SK-N-SH treated with all-trans-retinoic acid at 6 μM for 48 hours (cell line): ENCODE measurements at regions not wholly inside any gene's neighbourhood (a gene's known extent, or its start where the extent isn't known, plus 50 kb on each side); places are given as distances from the start of the nearest gene placed in this dataset.

ENCODE experiments used
- ATAC-seq: fragments of 200-7000 bp; cut with Tn5 transposase; 3 replicates; pipeline ENCODE4 v1.9.1; 2020; ENCODE audit warnings: mild to moderate bottlenecking, moderate library complexity
- ARNTL ChIP-seq: fragments of 450-650 bp; formaldehyde crosslinking; IDR thresholded peaks from 2 replicates; pipeline ENCODE4 v1.5.0; 2020; ENCODE audit warnings: low read depth, mild to moderate bottlenecking, moderate library complexity, borderline replicate concordance
- CSDC2 ChIP-seq: fragments of 250-450 bp; sonication (Bioruptor Pico); IDR thresholded peaks from 2 replicates; pipeline ENCODE4 v1.5.0; 2020; ENCODE audit warnings: mild to moderate bottlenecking, moderate library complexity
- CSRNP3 ChIP-seq: fragments of 250-450 bp; sonication (Bioruptor Pico); IDR thresholded peaks from 2 replicates; pipeline ENCODE4 v1.5.1; 2021; ENCODE audit warnings: mild to moderate bottlenecking, moderate library complexity
- ESRRG ChIP-seq: fragments of 250-450 bp; sonication (Bioruptor Pico); IDR thresholded peaks from 2 replicates; pipeline ENCODE4 v1.6.1; 2021; ENCODE audit warnings: mild to moderate bottlenecking
- GLIS3 ChIP-seq: fragments of 250-450 bp; sonication (Bioruptor Pico); IDR thresholded peaks from 2 replicates; pipeline ENCODE4 v1.5.0; 2020; ENCODE audit warnings: mild to moderate bottlenecking, moderate library complexity
- ISL1 ChIP-seq: fragments of 250-450 bp; sonication (Bioruptor Pico); IDR thresholded peaks from 2 replicates; pipeline ENCODE4 v2.1.2; 2022; ENCODE audit warnings: mild to moderate bottlenecking, moderate library complexity
- OSR1 ChIP-seq: fragments of 250-450 bp; sonication (Bioruptor Pico); IDR thresholded peaks from 2 replicates; pipeline ENCODE4 v1.8.0; 2022; ENCODE audit warnings: moderate library complexity, mild to moderate bottlenecking, inconsistent platforms
- PATZ1 ChIP-seq: fragments of 250-450 bp; sonication (Bioruptor Pico); IDR thresholded peaks from 2 replicates; pipeline ENCODE4 v1.8.0; 2020; ENCODE audit warnings: mild to moderate bottlenecking, moderate library complexity, borderline replicate concordance
- POU6F1 ChIP-seq: fragments of 250-450 bp; sonication (Bioruptor Pico); IDR thresholded peaks from 2 replicates; pipeline ENCODE4 v1.8.0; 2021; ENCODE audit warnings: low read depth, mild to moderate bottlenecking, moderate library complexity, borderline replicate concordance
- PPARA ChIP-seq: fragments of 250-450 bp; sonication (Bioruptor Pico); IDR thresholded peaks from 2 replicates; pipeline ENCODE4 v1.5.0; 2020; ENCODE audit warnings: mild to moderate bottlenecking, borderline replicate concordance
- RARB ChIP-seq: fragments of 250-450 bp; sonication (Bioruptor Pico); IDR thresholded peaks from 2 replicates; pipeline ENCODE4 v1.8.0; 2021; ENCODE audit warnings: mild to moderate bottlenecking, moderate library complexity
- SNAI2 ChIP-seq: fragments of 250-450 bp; sonication (Bioruptor Pico); IDR thresholded peaks from 2 replicates; pipeline ENCODE4 v1.5.0; 2020; ENCODE audit warnings: mild to moderate bottlenecking, moderate library complexity
- TCF4 ChIP-seq: fragments of 250-450 bp; sonication (Bioruptor Pico); IDR thresholded peaks from 2 replicates; pipeline ENCODE4 v1.8.0; 2021; ENCODE audit warnings: mild to moderate bottlenecking, moderate library complexity, borderline replicate concordance
- TOX ChIP-seq: fragments of 250-450 bp; sonication (Bioruptor Pico); IDR thresholded peaks from 2 replicates; pipeline ENCODE4 v1.8.0; 2021; ENCODE audit warnings: mild to moderate bottlenecking, moderate library complexity, borderline replicate concordance
- TSHZ2 ChIP-seq: fragments of 250-450 bp; sonication (Bioruptor Pico); IDR thresholded peaks from 2 replicates; pipeline ENCODE4 v1.5.0; 2020; ENCODE audit warnings: mild to moderate bottlenecking, moderate library complexity
- ZC3H10 ChIP-seq: fragments of 250-450 bp; sonication (Bioruptor Pico); IDR thresholded peaks from 2 replicates; pipeline ENCODE4 v1.5.1; 2021; ENCODE audit warnings: mild to moderate bottlenecking, moderate library complexity
- ZFP3 ChIP-seq: fragments of 250-450 bp; sonication (Bioruptor Pico); IDR thresholded peaks from 2 replicates; pipeline ENCODE4 v1.5.0; 2020; ENCODE audit warnings: mild to moderate bottlenecking, moderate library complexity
- ZFP30 ChIP-seq: fragments of 450-650 bp; formaldehyde crosslinking; IDR thresholded peaks from 2 replicates; pipeline ENCODE4 v1.5.0; 2022; ENCODE audit warnings: mild to moderate bottlenecking, moderate library complexity
- ZNF70 ChIP-seq: fragments of 450-650 bp; formaldehyde crosslinking; IDR thresholded peaks from 2 replicates; pipeline ENCODE4 v1.5.0; 2020; ENCODE audit warnings: mild to moderate bottlenecking, moderate library complexity
- ZNF8 ChIP-seq: fragments of 450-650 bp; formaldehyde crosslinking; IDR thresholded peaks from 2 replicates; pipeline ENCODE4 v1.5.0; 2020; ENCODE audit warnings: mild to moderate bottlenecking, moderate library complexity
- TF ChIP-seq, protein P1 (sequence below): fragments of 250-450 bp; sonication (Bioruptor Pico); IDR thresholded peaks from 2 replicates; pipeline ENCODE4 v1.5.1; 2020; ENCODE audit warnings: low read depth, mild to moderate bottlenecking, moderate library complexity

DNA sequence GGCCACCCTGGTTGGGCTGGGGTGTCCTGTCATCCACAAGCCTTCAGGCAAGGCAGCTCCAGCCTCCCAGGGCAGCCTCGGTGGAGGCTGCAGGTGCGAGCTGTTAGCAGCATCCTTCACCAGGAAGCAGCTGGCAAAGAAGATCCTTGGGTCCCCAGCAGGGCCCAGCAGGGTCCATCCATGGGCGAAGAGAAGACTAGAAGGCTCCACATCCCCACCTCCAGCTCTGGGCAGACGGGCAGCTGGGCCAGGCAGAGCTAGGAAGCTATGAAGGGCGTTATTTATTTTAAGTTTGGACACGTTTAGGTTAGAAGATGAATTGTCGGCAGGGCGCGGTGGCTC is 348.5 kb downstream of the TCERG1L start:
- no peak for TF ChIP-seq POU6F1 (CRISPR knock-in tag)
- no peak for TF ChIP-seq PATZ1 (CRISPR knock-in tag)
- no peak for TF ChIP-seq OSR1
- TF ChIP-seq GLIS3 = no peak
- TF ChIP-seq TOX (CRISPR knock-in tag) = no peak
- TF ChIP-seq, protein P1, sequence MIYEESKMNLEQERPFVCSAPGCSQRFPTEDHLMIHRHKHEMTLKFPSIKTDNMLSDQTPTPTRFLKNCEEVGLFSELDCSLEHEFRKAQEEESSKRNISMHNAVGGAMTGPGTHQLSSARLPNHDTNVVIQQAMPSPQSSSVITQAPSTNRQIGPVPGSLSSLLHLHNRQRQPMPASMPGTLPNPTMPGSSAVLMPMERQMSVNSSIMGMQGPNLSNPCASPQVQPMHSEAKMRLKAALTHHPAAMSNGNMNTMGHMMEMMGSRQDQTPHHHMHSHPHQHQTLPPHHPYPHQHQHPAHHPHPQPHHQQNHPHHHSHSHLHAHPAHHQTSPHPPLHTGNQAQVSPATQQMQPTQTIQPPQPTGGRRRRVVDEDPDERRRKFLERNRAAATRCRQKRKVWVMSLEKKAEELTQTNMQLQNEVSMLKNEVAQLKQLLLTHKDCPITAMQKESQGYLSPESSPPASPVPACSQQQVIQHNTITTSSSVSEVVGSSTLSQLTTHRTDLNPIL (CRISPR knock-in tag) = no peak
- no peak for TF ChIP-seq ISL1 (CRISPR knock-in tag)
- TF ChIP-seq RARB (CRISPR knock-in tag) = no peak
- no peak for TF ChIP-seq SNAI2 (CRISPR knock-in tag)
- TF ChIP-seq ESRRG (CRISPR knock-in tag) = no peak
- TF ChIP-seq CSRNP3 = no peak
- TF ChIP-seq ARNTL (CRISPR knock-in tag) = no peak
- no peak for TF ChIP-seq ZNF70 (CRISPR knock-in tag)
- TF ChIP-seq PPARA (CRISPR knock-in tag) = no peak
- no peak for ATAC-seq

- ATAC-seq = no peak
- no peak for TF ChIP-seq ISL1 (CRISPR knock-in tag)
- no peak for TF ChIP-seq PPARA (CRISPR knock-in tag)
- no peak for TF ChIP-seq ARNTL (CRISPR knock-in tag)
- no peak for TF ChIP-seq ZNF70 (CRISPR knock-in tag)
- no peak for TF ChIP-seq ZFP30 (CRISPR knock-in tag)
- no peak for TF ChIP-seq SNAI2 (CRISPR knock-in tag)
- no peak for TF ChIP-seq GLIS3
- no peak for TF ChIP-seq CSDC2 (CRISPR knock-in tag)
- TF ChIP-seq OSR1 = no peak
- no peak for TF ChIP-seq ZFP3 (CRISPR knock-in tag)
- TF ChIP-seq RARB (CRISPR knock-in tag) = no peak
- no peak for TF ChIP-seq POU6F1 (CRISPR knock-in tag)
- TF ChIP-seq TCF4 = no peak
- no peak for TF ChIP-seq ZC3H10 (CRISPR knock-in tag)
Measured at GRCh38 chr10:130963786-130964522, 347.6 kb downstream of the TCERG1L start.

DNA sequence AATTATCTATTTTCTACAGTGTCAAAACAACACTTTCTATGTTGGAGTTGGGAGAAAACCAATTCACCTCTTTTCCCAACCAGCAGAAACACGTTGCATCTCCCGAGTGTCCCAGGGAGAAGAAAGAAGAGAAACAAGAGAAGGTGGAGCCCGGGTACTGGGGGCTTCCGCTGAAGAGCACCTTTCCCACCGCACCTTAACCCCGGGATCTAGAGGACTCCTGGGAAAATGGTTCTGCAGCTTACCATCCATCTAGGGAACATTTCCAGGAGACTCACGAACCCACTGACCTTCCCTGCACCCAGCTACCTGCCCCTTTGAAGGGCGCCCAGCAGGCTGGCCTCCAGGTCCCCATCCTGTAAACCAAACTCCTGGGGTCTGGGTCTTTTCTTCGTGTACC is 346.8 kb downstream of the TCERG1L start:
- no peak for ATAC-seq
- no peak for TF ChIP-seq GLIS3
- TF ChIP-seq RARB (CRISPR knock-in tag) = no peak
- no peak for TF ChIP-seq PPARA (CRISPR knock-in tag)
- TF ChIP-seq, protein P1 (CRISPR knock-in tag) = no peak
- TF ChIP-seq ARNTL (CRISPR knock-in tag) = no peak
- no peak for TF ChIP-seq SNAI2 (CRISPR knock-in tag)
- TF ChIP-seq TSHZ2 = no peak
- no peak for TF ChIP-seq ZC3H10 (CRISPR knock-in tag)
- TF ChIP-seq CSRNP3 = no peak
- TF ChIP-seq CSDC2 (CRISPR knock-in tag) = no peak
- no peak for TF ChIP-seq ZNF8 (CRISPR knock-in tag)
- no peak for TF ChIP-seq ZFP3 (CRISPR knock-in tag)
- TF ChIP-seq OSR1 = no peak
- TF ChIP-seq ZFP30 (CRISPR knock-in tag) = no peak
